HG02763 (cell line): ENCODE measurements at regions not wholly inside any gene's neighbourhood (a gene's known extent, or its start where the extent isn't known, plus 50 kb on each side); places are given as distances from the start of the nearest gene placed in this dataset.

ENCODE experiments used
- ATAC-seq: cut with Tn5 transposase; IDR thresholded peaks from one replicate; pipeline ENCODE4 v1.9.1; 2021; ENCODE audit warnings: mild to moderate bottlenecking, moderate library complexity; ENCODE audit not compliant: unreplicated experiment

GRCh38 chr7:116417593-116418345 is 81.8 kb upstream of the CAV2 start:
- no peak for ATAC-seq

- ATAC-seq, result no peak
Observed at GRCh38 chr7:116418524-116418923, 81.0 kb upstream of the CAV2 start.

- ATAC-seq, result no peak
Observed at GRCh38 chr7:116420003-116420402, 79.5 kb upstream of the CAV2 start.

GRCh38 chr7:116421298-116421697 is 78.2 kb upstream of the CAV2 start:
- ATAC-seq, result no peak

- no peak for ATAC-seq
Observed at GRCh38 chr7:116422683-116423082, 76.9 kb upstream of the CAV2 start.

GRCh38 chr7:116423499-116423898 is 76.0 kb upstream of the CAV2 start:
- no peak for ATAC-seq

- no peak for ATAC-seq
Observed at GRCh38 chr7:116425647-116426209, 73.8 kb upstream of the CAV2 start.

GRCh38 chr7:116426428-116427156 is 72.9 kb upstream of the CAV2 start:
- no peak for ATAC-seq

GRCh38 chr7:116429986-116430619 is 69.4 kb upstream of the CAV2 start:
- ATAC-seq, result no peak

- ATAC-seq, result no peak
Observed at GRCh38 chr7:116431787-116432526, 67.6 kb upstream of the CAV2 start.

- no peak for ATAC-seq
Observed at GRCh38 chr7:116432527-116432916, 67.0 kb upstream of the CAV2 start.

GRCh38 chr7:116433246-116433645 is 66.3 kb upstream of the CAV2 start:
- no peak for ATAC-seq

GRCh38 chr7:116434820-116435341 is 64.7 kb upstream of the CAV2 start:
- no peak for ATAC-seq

- ATAC-seq, result no peak
Observed at GRCh38 chr7:116436305-116436826, 63.2 kb upstream of the CAV2 start.

- ATAC-seq, result no peak
Observed at GRCh38 chr7:116438267-116438666, 61.3 kb upstream of the CAV2 start.

GRCh38 chr7:116439005-116439404 is 60.5 kb upstream of the CAV2 start:
- no peak for ATAC-seq

GRCh38 chr7:116439841-116440549 is 59.5 kb upstream of the CAV2 start:
- no peak for ATAC-seq

GRCh38 chr7:116441534-116441933 is 58.0 kb upstream of the CAV2 start:
- ATAC-seq, result no peak

- no peak for ATAC-seq
Observed at GRCh38 chr7:116443101-116443523, 56.4 kb upstream of the CAV2 start.

- ATAC-seq, result no peak
Observed at GRCh38 chr7:116443646-116444045, 55.9 kb upstream of the CAV2 start.
